ENCODE measurements at regions not wholly inside any gene's neighbourhood (a gene's known extent, or its start where the extent isn't known, plus 50 kb on each side); places are given as distances from the start of the nearest gene placed in this dataset.
"Not testable (repeated sequence)": the region's sequence is repeated elsewhere in the genome, so short reads cannot be mapped to it uniquely, and the experiment has no call there.

DNA sequence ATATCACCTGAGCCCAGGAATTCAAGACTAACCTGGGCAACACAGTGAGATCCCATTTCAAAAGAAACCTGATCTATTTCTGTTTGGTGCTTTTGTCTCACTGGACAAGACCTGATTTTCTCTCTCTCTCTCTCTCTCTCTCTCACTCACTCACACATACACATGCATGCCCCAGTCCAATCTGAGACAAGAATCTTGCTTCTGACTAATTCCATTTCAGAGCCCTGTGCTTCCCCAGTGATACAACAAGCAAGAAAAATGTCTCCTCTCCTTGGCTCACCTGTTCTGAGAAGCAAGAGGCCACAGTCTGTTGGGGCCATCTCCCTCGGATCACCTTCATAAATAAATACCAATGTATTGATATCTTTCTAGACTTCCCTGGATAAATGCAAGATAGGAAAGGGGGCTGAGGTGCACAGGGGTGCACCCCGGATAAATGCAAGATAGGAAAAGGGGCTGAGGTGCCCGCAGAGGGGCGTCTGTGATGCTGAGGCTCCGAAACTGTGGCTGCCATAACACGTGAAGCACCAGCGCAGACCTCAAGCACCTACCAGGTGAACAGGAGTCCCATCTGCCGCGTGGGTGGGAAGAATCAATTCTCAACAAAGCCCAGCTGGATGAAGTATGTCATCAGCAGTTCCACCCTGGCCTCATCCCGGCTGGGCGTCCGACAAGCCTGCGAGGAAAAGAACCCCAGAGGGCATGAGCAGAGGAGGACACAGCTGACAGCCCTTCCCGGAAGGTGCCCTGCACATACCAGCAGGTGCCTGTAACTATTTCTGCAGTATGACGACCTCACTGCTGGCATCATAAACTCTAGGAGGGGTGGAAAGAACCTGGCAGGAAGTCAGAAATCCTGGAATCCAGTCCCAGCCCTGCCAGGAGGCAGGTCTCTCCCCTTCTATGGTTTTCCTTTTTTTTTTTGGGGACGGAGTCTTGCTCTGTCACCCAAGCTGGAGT is 280.0 kb downstream of the GOLGA6L6 start:
- TF ChIP-seq, protein P1, sequence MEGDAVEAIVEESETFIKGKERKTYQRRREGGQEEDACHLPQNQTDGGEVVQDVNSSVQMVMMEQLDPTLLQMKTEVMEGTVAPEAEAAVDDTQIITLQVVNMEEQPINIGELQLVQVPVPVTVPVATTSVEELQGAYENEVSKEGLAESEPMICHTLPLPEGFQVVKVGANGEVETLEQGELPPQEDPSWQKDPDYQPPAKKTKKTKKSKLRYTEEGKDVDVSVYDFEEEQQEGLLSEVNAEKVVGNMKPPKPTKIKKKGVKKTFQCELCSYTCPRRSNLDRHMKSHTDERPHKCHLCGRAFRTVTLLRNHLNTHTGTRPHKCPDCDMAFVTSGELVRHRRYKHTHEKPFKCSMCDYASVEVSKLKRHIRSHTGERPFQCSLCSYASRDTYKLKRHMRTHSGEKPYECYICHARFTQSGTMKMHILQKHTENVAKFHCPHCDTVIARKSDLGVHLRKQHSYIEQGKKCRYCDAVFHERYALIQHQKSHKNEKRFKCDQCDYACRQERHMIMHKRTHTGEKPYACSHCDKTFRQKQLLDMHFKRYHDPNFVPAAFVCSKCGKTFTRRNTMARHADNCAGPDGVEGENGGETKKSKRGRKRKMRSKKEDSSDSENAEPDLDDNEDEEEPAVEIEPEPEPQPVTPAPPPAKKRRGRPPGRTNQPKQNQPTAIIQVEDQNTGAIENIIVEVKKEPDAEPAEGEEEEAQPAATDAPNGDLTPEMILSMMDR (IDR thresholded peaks at IDR 0.05; ENCODE audit: insufficient read depth, low read depth, low read length) = not testable (repeated sequence)
- TF ChIP-seq EZH2 (IDR thresholded peaks at IDR 0.05; ENCODE audit: insufficient read depth, low read length) = not testable (repeated sequence)
